ENCODE measurements at regions not wholly inside any gene's neighbourhood (a gene's known extent, or its start where the extent isn't known, plus 50 kb on each side); places are given as distances from the start of the nearest gene placed in this dataset.
A peak's percentile ranks its signal among the peaks of the same experiment; 100 is the strongest.

GRCh38 chr2:40740419-40740818, 288.5 kb upstream of the SLC8A1 start:
- no peaks in the 10 kb centered on the region for H3K36me3 ChIP-seq
- no peak overlapping the region for H3K9ac ChIP-seq
- no peaks in the 10 kb centered on the region for H3K4me1 ChIP-seq
- H3F3A ChIP-seq (ENCODE audit: low read depth): no peaks in the 10 kb centered on the region
- Mint-ChIP-seq H3K9me3 (no peaks in the 10 kb centered on the region), H3K27ac (no peak overlapping the region), H3K4me1 (no peaks in the 10 kb centered on the region), H3K36me3 (no peaks in the 10 kb centered on the region), H3K27me3 (ENCODE audit: insufficient read depth, low read depth) (no peaks in the 10 kb centered on the region), H3K4me3 (no peak overlapping the region)
- no peak overlapping the region for H3K4me3 ChIP-seq
- H3K27me3 ChIP-seq: no peaks in the 10 kb centered on the region
- no peaks in the 10 kb centered on the region for H4K20me1 ChIP-seq (ENCODE audit: low read depth)
- no peaks in the 10 kb centered on the region for H3K79me2 ChIP-seq (ENCODE audit: low read depth)
- H3K27ac ChIP-seq: no peak overlapping the region
- no peak for DNase-seq (ENCODE audit: low spot score)
- TF ChIP-seq EZH2phosphoT487 (IDR thresholded peaks at IDR 0.05) (no peak), CTCF (IDR thresholded peaks at IDR 0.05) (no peak), EZH2 (IDR thresholded peaks at IDR 0.05) (no peak)
- H3K9me3 ChIP-seq (ENCODE audit: low read depth): no peaks in the 10 kb centered on the region
- no peak overlapping the region for H2AFZ ChIP-seq (replicated peaks)
- no peak overlapping the region for H3K4me2 ChIP-seq

GRCh38 chr2:40741532-40741931, 289.6 kb upstream of the SLC8A1 start:
- DNase-seq (ENCODE audit: low spot score): no peak
- H3K4me2 ChIP-seq: no peak overlapping the region
- no peak overlapping the region for H3K9ac ChIP-seq
- H3K27me3 Mint-ChIP-seq (ENCODE audit: insufficient read depth, low read depth): no peaks in the 10 kb centered on the region
- no peaks in the 10 kb centered on the region for H3K27me3 ChIP-seq
- no peaks in the 10 kb centered on the region for H3K4me1 ChIP-seq
- H3K4me1 Mint-ChIP-seq: no peaks in the 10 kb centered on the region
- no peak overlapping the region for H3K27ac Mint-ChIP-seq
- TF ChIP-seq EZH2phosphoT487 (IDR thresholded peaks at IDR 0.05) (no peak), EZH2 (IDR thresholded peaks at IDR 0.05) (no peak), CTCF (IDR thresholded peaks at IDR 0.05) (no peak)
- no peaks in the 10 kb centered on the region for H3K36me3 Mint-ChIP-seq
- H3K9me3 ChIP-seq (ENCODE audit: low read depth): no peaks in the 10 kb centered on the region
- no peak overlapping the region for H3K4me3 ChIP-seq
- H3K9me3 Mint-ChIP-seq: no peaks in the 10 kb centered on the region
- H3K4me3 Mint-ChIP-seq: no peak overlapping the region
- H3F3A ChIP-seq (ENCODE audit: low read depth): no peaks in the 10 kb centered on the region
- no peak overlapping the region for H3K27ac ChIP-seq
- no peaks in the 10 kb centered on the region for H3K79me2 ChIP-seq (ENCODE audit: low read depth)
- H4K20me1 ChIP-seq (ENCODE audit: low read depth): no peaks in the 10 kb centered on the region
- no peak overlapping the region for H2AFZ ChIP-seq (replicated peaks)
- no peaks in the 10 kb centered on the region for H3K36me3 ChIP-seq

GRCh38 chr2:40746191-40746590, 294.3 kb upstream of the SLC8A1 start:
- Histone ChIP-seq H4K20me1 (ENCODE audit: low read depth) (no peaks in the 10 kb centered on the region), H3K27me3 (no peaks in the 10 kb centered on the region)
- no peaks in the 10 kb centered on the region for H3K27me3 Mint-ChIP-seq (ENCODE audit: insufficient read depth, low read depth)

More at GRCh38 chr2:40746191-40746590, 294.3 kb upstream of the SLC8A1 start:
- Histone ChIP-seq H3F3A (ENCODE audit: low read depth) (no peaks in the 10 kb centered on the region), H3K4me2 (no peak overlapping the region), H3K9ac (no peak overlapping the region), H3K27ac (no peak overlapping the region), H3K4me3 (no peak overlapping the region), H3K4me1 (no peaks in the 10 kb centered on the region), H2AFZ (replicated peaks) (peak overlapping the region; percentile 35), H3K79me2 (ENCODE audit: low read depth) (no peaks in the 10 kb centered on the region), H3K9me3 (ENCODE audit: low read depth) (no peaks in the 10 kb centered on the region), H3K36me3 (no peaks in the 10 kb centered on the region)
- no peaks in the 10 kb centered on the region for H3K36me3 Mint-ChIP-seq
- H3K9me3 Mint-ChIP-seq: no peaks in the 10 kb centered on the region
- no peaks in the 10 kb centered on the region for H3K4me1 Mint-ChIP-seq
- no peak overlapping the region for H3K27ac Mint-ChIP-seq
- no peak overlapping the region for H3K4me3 Mint-ChIP-seq
- DNase-seq (ENCODE audit: low spot score): no peak
- TF ChIP-seq EZH2 (IDR thresholded peaks at IDR 0.05) (no peak), EZH2phosphoT487 (IDR thresholded peaks at IDR 0.05) (no peak), CTCF (IDR thresholded peaks at IDR 0.05) (no peak)

All from neural progenitor cell (in vitro differentiated cells).